ENCODE measurements at regions not wholly inside any gene's neighbourhood (a gene's known extent, or its start where the extent isn't known, plus 50 kb on each side); places are given as distances from the start of the nearest gene placed in this dataset.
A peak's percentile ranks its signal among the peaks of the same experiment; 100 is the strongest.
"Not testable (repeated sequence)": the region's sequence is repeated elsewhere in the genome, so short reads cannot be mapped to it uniquely, and the experiment has no call there.

DNA sequence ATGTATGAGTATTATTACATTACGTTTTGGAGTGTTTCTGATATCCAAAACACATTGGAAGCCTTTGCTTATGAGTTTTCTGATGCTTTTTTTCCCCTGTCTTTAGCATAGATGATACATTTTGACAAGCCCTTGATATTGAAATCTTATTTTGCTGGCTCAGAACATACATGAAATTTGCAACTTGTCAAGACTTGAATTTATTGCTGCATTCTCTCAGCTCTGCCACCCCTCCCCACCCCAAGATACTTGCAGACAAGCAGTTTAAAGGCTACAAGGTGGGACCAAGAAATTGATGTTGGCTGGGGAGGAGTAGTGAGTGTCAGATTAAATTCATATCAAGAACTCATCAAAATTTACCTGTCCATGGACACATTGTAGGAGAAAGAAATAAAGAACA is 160.2 kb downstream of the GJA1 start:
- no peak for TF ChIP-seq CTCF (conservative IDR thresholded peaks at IDR 0.05; ENCODE audit: low read depth)
- no peak overlapping the region for H3K27ac ChIP-seq
- DNase-seq (ENCODE audit: low spot score) = no peak
- POLR2A ChIA-PET (ENCODE audit: low non-redundant PET) = no interaction called here
- CTCF ChIA-PET = no interaction called here

- no peak overlapping the region for H3K27ac ChIP-seq
- TF ChIP-seq CTCF (conservative IDR thresholded peaks at IDR 0.05; ENCODE audit: low read depth) = no peak
- CTCF ChIA-PET = no interaction called here
- POLR2A ChIA-PET (ENCODE audit: low non-redundant PET) = no interaction called here
- no peak for DNase-seq (ENCODE audit: low spot score)
Measured at GRCh38 chr6:121596441-121596840, 161.0 kb downstream of the GJA1 start.

DNA sequence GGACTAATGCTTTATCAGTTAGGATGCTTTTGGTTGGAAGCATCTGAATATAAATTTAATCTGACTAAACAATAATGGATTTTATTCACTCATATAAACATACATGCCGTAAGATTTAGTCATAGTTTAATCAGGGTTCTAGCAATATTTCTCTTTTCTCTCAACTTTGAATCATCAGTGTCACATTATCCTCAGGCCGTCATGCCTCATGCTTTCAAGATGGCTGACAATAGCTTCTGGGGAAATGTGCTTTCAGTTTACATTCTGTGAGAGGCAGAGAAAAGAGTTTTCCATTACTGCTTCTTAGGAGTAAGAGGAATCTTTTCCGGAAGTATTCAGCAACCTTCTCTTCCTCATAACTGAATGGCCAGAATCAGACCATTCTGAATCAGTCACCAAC is 162.2 kb downstream of the GJA1 start:
- ChIA-PET POLR2A (ENCODE audit: low non-redundant PET) (no interaction called here), CTCF (no interaction called here)
- no peak overlapping the region for H3K27ac ChIP-seq
- DNase-seq (ENCODE audit: low spot score) = peak; percentile 6
- TF ChIP-seq CTCF (conservative IDR thresholded peaks at IDR 0.05; ENCODE audit: low read depth) = no peak

GRCh38 chr6:121599331-121599730 is 163.9 kb downstream of the GJA1 start:
- POLR2A ChIA-PET (ENCODE audit: low non-redundant PET); CTCF ChIA-PET: not testable (repeated sequence)

DNA sequence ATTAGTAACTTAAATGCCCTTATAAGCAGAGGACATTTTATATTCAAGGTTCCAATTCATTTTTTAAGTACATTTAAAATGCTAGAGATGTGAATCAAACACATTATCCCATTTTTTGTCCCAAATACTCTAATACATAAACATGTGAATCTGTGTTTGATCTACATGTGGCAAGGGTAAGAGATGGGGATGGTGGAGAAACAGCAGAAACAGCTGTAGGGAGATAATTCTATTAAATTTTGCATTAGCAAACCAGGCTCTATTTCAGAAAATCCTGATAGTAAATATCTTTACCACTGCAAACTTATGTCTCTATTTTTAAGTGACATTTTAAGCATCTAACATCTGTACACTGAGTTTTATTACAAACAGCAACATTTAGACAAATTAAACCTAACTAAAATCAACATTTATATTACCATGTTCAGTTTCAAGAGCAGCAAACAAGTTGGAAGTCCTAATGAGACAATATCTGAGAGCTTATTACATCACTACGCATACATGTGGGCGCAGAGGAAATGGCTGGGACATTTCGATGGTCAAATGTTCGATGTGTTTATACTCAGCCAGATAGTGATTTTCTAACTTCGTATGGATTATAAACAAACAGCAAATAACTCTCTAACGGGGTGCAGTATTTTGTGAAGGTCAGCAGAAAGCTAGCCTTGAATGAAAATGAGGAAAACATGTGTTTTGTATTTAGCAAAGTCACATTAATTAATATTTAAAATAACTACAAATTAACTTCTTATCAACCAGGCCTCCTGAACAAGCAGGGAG is 165.1 kb downstream of the GJA1 start:
- no peak overlapping the region for H3K27ac ChIP-seq
- TF ChIP-seq CTCF (conservative IDR thresholded peaks at IDR 0.05; ENCODE audit: low read depth) = no peak
- DNase-seq (ENCODE audit: low spot score) = no peak
- POLR2A ChIA-PET (ENCODE audit: low non-redundant PET) = no interaction called here
- CTCF ChIA-PET = no interaction called here

More at GRCh38 chr6:121599331-121599730, 163.9 kb downstream of the GJA1 start:
- H3K27ac ChIP-seq; DNase-seq (ENCODE audit: low spot score): not testable (repeated sequence)

DNA sequence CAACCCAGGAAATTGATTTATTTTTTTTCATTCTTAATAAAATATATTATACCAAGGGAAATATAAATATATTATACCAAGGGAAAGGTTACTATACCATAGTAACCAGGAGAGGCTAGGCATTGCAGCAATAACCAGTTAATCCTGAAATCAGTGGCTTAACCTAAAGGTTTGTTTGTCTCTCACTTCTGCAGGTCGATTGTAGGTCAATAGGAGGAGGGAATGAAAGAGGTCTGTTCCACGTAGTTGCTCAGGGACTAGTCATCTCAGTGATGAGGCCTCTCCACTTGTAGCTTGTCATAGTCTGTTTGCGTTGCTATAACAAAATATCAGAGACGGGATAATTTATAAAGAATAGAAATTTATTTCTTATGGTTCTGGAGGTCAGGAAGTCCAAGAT is 168.0 kb downstream of the GJA1 start:
- CTCF ChIA-PET = no interaction called here
- no peak for DNase-seq (ENCODE audit: low spot score)
- H3K27ac ChIP-seq = no peak overlapping the region
- POLR2A ChIA-PET (ENCODE audit: low non-redundant PET) = no interaction called here
- no peak for TF ChIP-seq CTCF (conservative IDR thresholded peaks at IDR 0.05; ENCODE audit: low read depth)

GRCh38 chr6:121607721-121608120 is 172.3 kb downstream of the GJA1 start:
- DNase-seq (ENCODE audit: low spot score) = no peak
- POLR2A ChIA-PET (ENCODE audit: low non-redundant PET) = no interaction called here
- TF ChIP-seq CTCF (conservative IDR thresholded peaks at IDR 0.05; ENCODE audit: low read depth) = no peak
- CTCF ChIA-PET = no interaction called here
- no peak overlapping the region for H3K27ac ChIP-seq

Data from RWPE1 (cell line).